ENCODE measurements at regions not wholly inside any gene's neighbourhood (a gene's known extent, or its start where the extent isn't known, plus 50 kb on each side); places are given as distances from the start of the nearest gene placed in this dataset.

- peak; percentile 74 to 82 for DNase-seq
- Histone ChIP-seq H3K79me2 (ENCODE audit: control insufficient read depth, insufficient read depth, low read length, poor library complexity) (no peaks in the 10 kb centered on the region), H4K8ac (ENCODE audit: low read depth, low read length) (no peak overlapping the region), H3K4me2 (ENCODE audit: low read length) (no peak overlapping the region), H4K91ac (ENCODE audit: low read depth, low read length) (no peak overlapping the region), H2BK12ac (ENCODE audit: low read length) (no peak overlapping the region), H3K23ac (ENCODE audit: low read length) (no peak overlapping the region), H3K4ac (ENCODE audit: low read depth, low read length) (no peak overlapping the region), H3K14ac (ENCODE audit: low read length) (no peak overlapping the region), H4K12ac (ENCODE audit: low read depth, low read length) (no peak overlapping the region), H3K79me1 (ENCODE audit: low read length) (no peaks in the 10 kb centered on the region), H3K18ac (ENCODE audit: low read length) (no peak overlapping the region), H2BK5ac (ENCODE audit: low read depth, low read length, poor library complexity) (no peak overlapping the region), H3K9ac (ENCODE audit: low read length) (no peak overlapping the region), H3K27ac (ENCODE audit: low read depth, low read length) (no peak overlapping the region), H2AK5ac (ENCODE audit: low read length) (no peak overlapping the region), H2AFZ (ENCODE audit: insufficient read depth, low read length, poor library complexity) (no peak overlapping the region), H2BK120ac (ENCODE audit: insufficient read depth, low read length, poor library complexity) (no peak overlapping the region), H3K9me3 (ENCODE audit: insufficient read depth, low read depth, low read length) (no peaks in the 10 kb centered on the region), H3K36me3 (ENCODE audit: control insufficient read depth in 1 of 2, insufficient read depth in 2 of 2, low read length in 2 of 2) (no peaks in the 10 kb centered on the region), H3K4me3 (ENCODE audit: low read depth, low read length) (no peak overlapping the region), H3K4me1 (ENCODE audit: control insufficient read depth in 1 of 2, insufficient read depth in 2 of 2, low read length in 2 of 2) (no peaks in the 10 kb centered on the region), H3K27me3 (ENCODE audit: insufficient read depth, low read length) (no peaks in the 10 kb centered on the region)
- WGBS (ENCODE audit: extremely low coverage, insufficient coverage, insufficient read length) = no CpG with 5 or more reads among the region's 3 CpGs
These were observed 246.7 kb downstream of the CD109 start for GRCh38 chr6:73942592-73943186.

DNA sequence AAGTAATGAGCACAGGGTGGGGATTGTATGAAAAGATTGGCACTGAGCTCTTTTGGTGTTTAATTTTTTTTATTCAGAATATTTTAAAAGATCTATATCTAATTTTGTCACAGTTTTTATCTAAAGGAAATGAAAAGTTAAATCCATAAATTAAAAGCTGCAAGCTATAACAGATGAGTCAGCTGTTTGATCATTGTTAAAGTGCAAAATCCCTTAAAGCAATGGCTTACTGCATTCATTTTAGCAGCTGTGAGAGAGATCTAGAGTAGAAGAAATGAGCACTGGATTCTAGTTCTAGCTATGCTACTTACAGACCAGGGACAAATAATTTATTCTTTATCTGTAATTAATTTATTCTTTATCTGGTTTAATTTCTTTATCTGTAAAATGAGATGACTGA lies 245.9 kb downstream of the CD109 start:
- Histone ChIP-seq H3K4me2 (ENCODE audit: low read length) (no peak overlapping the region), H2BK120ac (ENCODE audit: insufficient read depth, low read length, poor library complexity) (no peak overlapping the region), H4K12ac (ENCODE audit: low read depth, low read length) (no peak overlapping the region), H3K14ac (ENCODE audit: low read length) (no peak overlapping the region), H3K9ac (ENCODE audit: low read length) (no peak overlapping the region), H3K23ac (ENCODE audit: low read length) (no peak overlapping the region), H3K79me1 (ENCODE audit: low read length) (no peaks in the 10 kb centered on the region), H3K27me3 (ENCODE audit: insufficient read depth, low read length) (no peaks in the 10 kb centered on the region), H3K9me3 (ENCODE audit: insufficient read depth, low read depth, low read length) (no peaks in the 10 kb centered on the region), H3K18ac (ENCODE audit: low read length) (no peak overlapping the region), H2BK5ac (ENCODE audit: low read depth, low read length, poor library complexity) (no peak overlapping the region), H2BK12ac (ENCODE audit: low read length) (no peak overlapping the region), H2AFZ (ENCODE audit: insufficient read depth, low read length, poor library complexity) (no peak overlapping the region), H3K79me2 (ENCODE audit: control insufficient read depth, insufficient read depth, low read length, poor library complexity) (no peaks in the 10 kb centered on the region), H4K8ac (ENCODE audit: low read depth, low read length) (no peak overlapping the region), H4K91ac (ENCODE audit: low read depth, low read length) (no peak overlapping the region), H3K27ac (ENCODE audit: low read depth, low read length) (no peak overlapping the region), H2AK5ac (ENCODE audit: low read length) (no peak overlapping the region), H3K4me3 (ENCODE audit: low read depth, low read length) (no peak overlapping the region), H3K4me1 (ENCODE audit: control insufficient read depth in 1 of 2, insufficient read depth in 2 of 2, low read length in 2 of 2) (no peaks in the 10 kb centered on the region), H3K36me3 (ENCODE audit: control insufficient read depth in 1 of 2, insufficient read depth in 2 of 2, low read length in 2 of 2) (no peaks in the 10 kb centered on the region), H3K4ac (ENCODE audit: low read depth, low read length) (no peak overlapping the region)
- no peak for DNase-seq

DNA sequence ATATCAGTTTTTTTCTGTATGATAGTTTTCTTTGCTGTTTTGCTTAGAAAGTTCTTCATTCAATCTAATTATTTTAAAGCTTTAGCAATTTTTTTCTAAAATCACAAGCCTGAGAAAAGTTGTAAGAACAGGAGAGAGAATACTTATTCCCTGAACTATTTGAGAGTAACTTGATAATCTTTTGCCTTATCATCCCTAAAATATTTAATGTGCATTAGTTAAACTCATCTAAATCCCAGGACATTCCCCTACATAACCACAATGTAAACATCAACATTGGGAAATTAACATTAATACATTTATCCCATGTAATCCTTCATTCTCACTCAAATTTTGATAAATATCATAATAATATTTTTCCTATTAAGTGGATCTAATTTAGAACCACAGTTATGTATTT lies 241.8 kb downstream of the CD109 start:
- Histone ChIP-seq H3K4me3 (ENCODE audit: low read depth, low read length) (no peak overlapping the region), H3K18ac (ENCODE audit: low read length) (no peak overlapping the region), H3K36me3 (ENCODE audit: control insufficient read depth in 1 of 2, insufficient read depth in 2 of 2, low read length in 2 of 2) (no peaks in the 10 kb centered on the region), H3K9me3 (ENCODE audit: insufficient read depth, low read depth, low read length) (no peaks in the 10 kb centered on the region), H4K8ac (ENCODE audit: low read depth, low read length) (no peak overlapping the region), H2BK12ac (ENCODE audit: low read length) (no peak overlapping the region), H3K4me1 (ENCODE audit: control insufficient read depth in 1 of 2, insufficient read depth in 2 of 2, low read length in 2 of 2) (no peaks in the 10 kb centered on the region), H3K79me2 (ENCODE audit: control insufficient read depth, insufficient read depth, low read length, poor library complexity) (no peaks in the 10 kb centered on the region), H2AK5ac (ENCODE audit: low read length) (no peak overlapping the region), H3K79me1 (ENCODE audit: low read length) (no peaks in the 10 kb centered on the region), H3K27ac (ENCODE audit: low read depth, low read length) (no peak overlapping the region), H3K23ac (ENCODE audit: low read length) (no peak overlapping the region), H4K12ac (ENCODE audit: low read depth, low read length) (no peak overlapping the region), H2BK5ac (ENCODE audit: low read depth, low read length, poor library complexity) (no peak overlapping the region), H3K27me3 (ENCODE audit: insufficient read depth, low read length) (no peaks in the 10 kb centered on the region), H3K9ac (ENCODE audit: low read length) (no peak overlapping the region), H2BK120ac (ENCODE audit: insufficient read depth, low read length, poor library complexity) (no peak overlapping the region), H3K14ac (ENCODE audit: low read length) (no peak overlapping the region), H3K4ac (ENCODE audit: low read depth, low read length) (no peak overlapping the region), H3K4me2 (ENCODE audit: low read length) (no peak overlapping the region), H4K91ac (ENCODE audit: low read depth, low read length) (no peak overlapping the region), H2AFZ (ENCODE audit: insufficient read depth, low read length, poor library complexity) (no peak overlapping the region)
- DNase-seq = no peak

- Histone ChIP-seq H3K36me3 (ENCODE audit: control insufficient read depth in 1 of 2, insufficient read depth in 2 of 2, low read length in 2 of 2) (no peaks in the 10 kb centered on the region), H2BK5ac (ENCODE audit: low read depth, low read length, poor library complexity) (no peak overlapping the region), H3K4me2 (ENCODE audit: low read length) (no peak overlapping the region), H3K14ac (ENCODE audit: low read length) (no peak overlapping the region), H3K9me3 (ENCODE audit: insufficient read depth, low read depth, low read length) (peaks cover 7% of the 10 kb centered on the region), H2BK12ac (ENCODE audit: low read length) (no peak overlapping the region), H3K18ac (ENCODE audit: low read length) (no peak overlapping the region), H3K27me3 (ENCODE audit: insufficient read depth, low read length) (no peaks in the 10 kb centered on the region), H3K23ac (ENCODE audit: low read length) (no peak overlapping the region), H4K8ac (ENCODE audit: low read depth, low read length) (no peak overlapping the region), H2AK5ac (ENCODE audit: low read length) (no peak overlapping the region), H4K91ac (ENCODE audit: low read depth, low read length) (no peak overlapping the region), H3K79me2 (ENCODE audit: control insufficient read depth, insufficient read depth, low read length, poor library complexity) (no peaks in the 10 kb centered on the region), H3K4me1 (ENCODE audit: control insufficient read depth in 1 of 2, insufficient read depth in 2 of 2, low read length in 2 of 2) (no peaks in the 10 kb centered on the region), H3K9ac (ENCODE audit: low read length) (no peak overlapping the region), H3K4ac (ENCODE audit: low read depth, low read length) (no peak overlapping the region), H3K4me3 (ENCODE audit: low read depth, low read length) (no peak overlapping the region), H3K27ac (ENCODE audit: low read depth, low read length) (no peak overlapping the region), H3K79me1 (ENCODE audit: low read length) (no peaks in the 10 kb centered on the region), H2AFZ (ENCODE audit: insufficient read depth, low read length, poor library complexity) (no peak overlapping the region), H2BK120ac (ENCODE audit: insufficient read depth, low read length, poor library complexity) (no peak overlapping the region), H4K12ac (ENCODE audit: low read depth, low read length) (no peak overlapping the region)
- DNase-seq = no peak
These were observed 236.9 kb downstream of the CD109 start for GRCh38 chr6:73932866-73933265.
